GM10266 (cell line): ENCODE measurements at regions not wholly inside any gene's neighbourhood (a gene's known extent, or its start where the extent isn't known, plus 50 kb on each side); places are given as distances from the start of the nearest gene placed in this dataset.

Source experiments
- DNase-seq: peaks from one replicate; pipeline ENCODE4 v3.0.0; 2012; ENCODE audit errors: extremely low spot score
- CTCF ChIP-seq: IDR thresholded peaks from 2 replicates; pipeline ENCODE4 v1.5.1; 2012; ENCODE audit warnings: mild to moderate bottlenecking, low read depth; ENCODE audit not compliant: control insufficient read depth, insufficient read depth; ENCODE audit errors: missing control alignments

- no peak for TF ChIP-seq CTCF
These were observed 451.5 kb upstream of the SPTLC3 start for GRCh38 chr20:12557224-12557623.

GRCh38 chr20:12564979-12565378 is 443.8 kb upstream of the SPTLC3 start:
- no peak for TF ChIP-seq CTCF
- no peak for DNase-seq

More at GRCh38 chr20:12557224-12557623, 451.5 kb upstream of the SPTLC3 start:
- no peak for DNase-seq

GRCh38 chr20:12566596-12566995 is 442.2 kb upstream of the SPTLC3 start:
- no peak for DNase-seq
- no peak for TF ChIP-seq CTCF

GRCh38 chr20:12570371-12570770 is 438.4 kb upstream of the SPTLC3 start:
- no peak for TF ChIP-seq CTCF
- no peak for DNase-seq

- TF ChIP-seq CTCF, result no peak
These were observed 435.3 kb upstream of the SPTLC3 start for GRCh38 chr20:12573442-12573841.

GRCh38 chr20:12575352-12576095 is 433.2 kb upstream of the SPTLC3 start:
- TF ChIP-seq CTCF, result no peak

More at GRCh38 chr20:12573442-12573841, 435.3 kb upstream of the SPTLC3 start:
- no peak for DNase-seq

GRCh38 chr20:12577213-12577612 is 431.6 kb upstream of the SPTLC3 start:
- TF ChIP-seq CTCF, result no peak
- no peak for DNase-seq

More at GRCh38 chr20:12575352-12576095, 433.2 kb upstream of the SPTLC3 start:
- DNase-seq, result no peak
